C4-2B (cell line): ENCODE measurements at regions not wholly inside any gene's neighbourhood (a gene's known extent, or its start where the extent isn't known, plus 50 kb on each side); places are given as distances from the start of the nearest gene placed in this dataset.

ENCODE experiments used
- ZFX ChIP-seq: fragments of 450-650 bp; IDR thresholded peaks from 2 replicates; pipeline ENCODE4 v1.6.1; 2017
- TF ChIP-seq, protein P1 (sequence below): fragments of 450-650 bp; conservative IDR thresholded peaks from 2 replicates; pipeline ENCODE4 v1.5.1; 2017; ENCODE audit warnings: mild to moderate bottlenecking

DNA sequence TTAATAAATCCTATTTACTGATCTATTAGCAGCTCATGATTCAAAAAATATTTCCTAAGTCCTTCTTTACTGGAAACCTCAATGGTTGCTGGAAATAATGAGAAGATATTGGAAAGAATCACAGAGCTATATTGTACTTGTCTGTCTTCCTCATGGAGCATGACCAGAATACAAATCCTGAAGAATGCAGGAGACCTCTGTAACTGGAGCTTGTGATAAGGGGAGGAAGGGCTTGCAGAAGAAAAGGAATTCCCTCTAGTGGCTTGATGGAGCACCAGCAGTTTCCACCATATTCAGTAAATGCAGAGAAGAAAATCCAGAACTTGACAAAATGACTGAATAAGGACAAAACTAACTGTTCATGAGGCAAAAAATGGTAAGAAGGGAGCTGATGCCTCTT is 1333.1 kb downstream of the EFNB2 start:
- TF ChIP-seq, protein P1, sequence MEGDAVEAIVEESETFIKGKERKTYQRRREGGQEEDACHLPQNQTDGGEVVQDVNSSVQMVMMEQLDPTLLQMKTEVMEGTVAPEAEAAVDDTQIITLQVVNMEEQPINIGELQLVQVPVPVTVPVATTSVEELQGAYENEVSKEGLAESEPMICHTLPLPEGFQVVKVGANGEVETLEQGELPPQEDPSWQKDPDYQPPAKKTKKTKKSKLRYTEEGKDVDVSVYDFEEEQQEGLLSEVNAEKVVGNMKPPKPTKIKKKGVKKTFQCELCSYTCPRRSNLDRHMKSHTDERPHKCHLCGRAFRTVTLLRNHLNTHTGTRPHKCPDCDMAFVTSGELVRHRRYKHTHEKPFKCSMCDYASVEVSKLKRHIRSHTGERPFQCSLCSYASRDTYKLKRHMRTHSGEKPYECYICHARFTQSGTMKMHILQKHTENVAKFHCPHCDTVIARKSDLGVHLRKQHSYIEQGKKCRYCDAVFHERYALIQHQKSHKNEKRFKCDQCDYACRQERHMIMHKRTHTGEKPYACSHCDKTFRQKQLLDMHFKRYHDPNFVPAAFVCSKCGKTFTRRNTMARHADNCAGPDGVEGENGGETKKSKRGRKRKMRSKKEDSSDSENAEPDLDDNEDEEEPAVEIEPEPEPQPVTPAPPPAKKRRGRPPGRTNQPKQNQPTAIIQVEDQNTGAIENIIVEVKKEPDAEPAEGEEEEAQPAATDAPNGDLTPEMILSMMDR: peak; percentile 48
- TF ChIP-seq ZFX: no peak
